ENCODE measurements at regions not wholly inside any gene's neighbourhood (a gene's known extent, or its start where the extent isn't known, plus 50 kb on each side); places are given as distances from the start of the nearest gene placed in this dataset.

- Histone ChIP-seq H3K79me1 (ENCODE audit: insufficient read depth, low read depth, low read length, poor library complexity, severe bottlenecking) (no peaks in the 10 kb centered on the region), H3K4me2 (ENCODE audit: insufficient read depth, insufficient read length, low read length) (no peak overlapping the region), H2AFZ (ENCODE audit: low read length) (no peak overlapping the region), H3K4ac (ENCODE audit: low read depth, low read length) (no peak overlapping the region), H3K14ac (ENCODE audit: insufficient read depth, low read length) (no peak overlapping the region), H3K4me1 (ENCODE audit: insufficient read depth, low read length) (no peaks in the 10 kb centered on the region), H4K91ac (ENCODE audit: insufficient read length, low read depth, low read length) (no peak overlapping the region), H3K27ac (ENCODE audit: insufficient read length, low read depth, low read length) (no peak overlapping the region), H3K23ac (ENCODE audit: insufficient read length, low read depth, low read length) (no peak overlapping the region), H2BK120ac (ENCODE audit: low read depth, low read length, poor library complexity, severe bottlenecking) (no peak overlapping the region), H3K79me2 (ENCODE audit: insufficient read depth, low read length) (no peaks in the 10 kb centered on the region), H2BK12ac (ENCODE audit: insufficient read length, low read depth, low read length) (no peak overlapping the region), H4K5ac (ENCODE audit: insufficient read length, low read depth, low read length) (no peak overlapping the region), H3K23me2 (ENCODE audit: insufficient read length, low read depth, low read length, poor library complexity, severe bottlenecking) (no peaks in the 10 kb centered on the region), H3T11ph (ENCODE audit: low read length) (no peak overlapping the region), H2AK5ac (ENCODE audit: insufficient read length, low read length) (no peak overlapping the region), H4K20me1 (ENCODE audit: control insufficient read depth, insufficient read depth, insufficient read length) (no peaks in the 10 kb centered on the region), H2BK20ac (ENCODE audit: low read depth, low read length, poor library complexity, severe bottlenecking) (no peak overlapping the region), H4K8ac (replicated peaks; ENCODE audit: insufficient read length, low read depth, low read length) (no peak overlapping the region), H3K18ac (ENCODE audit: insufficient read length, low read depth, low read length) (no peak overlapping the region), H2BK15ac (ENCODE audit: low read depth, low read length) (no peak overlapping the region), H2BK5ac (ENCODE audit: insufficient read length, low read length) (no peak overlapping the region), H3K9ac (ENCODE audit: extremely low read depth, insufficient read length, low read length) (no peak overlapping the region), H3K9me3 (ENCODE audit: control insufficient read depth, low read depth, low read length) (no peaks in the 10 kb centered on the region), H3K27me3 (ENCODE audit: insufficient read depth, low read length) (no peaks in the 10 kb centered on the region), H3K56ac (ENCODE audit: insufficient read length, low read depth, low read length) (no peak overlapping the region)
- H3K27me3 Mint-ChIP-seq (ENCODE audit: low read depth) = no peaks in the 10 kb centered on the region
- DNase-seq = no peak
- no peaks in the 10 kb centered on the region for H3K36me3 Mint-ChIP-seq (ENCODE audit: insufficient read depth in 1 of 3, low read depth in 3 of 3)
- H3K27ac Mint-ChIP-seq = no peak overlapping the region
- no peak overlapping the region for H3K4me3 Mint-ChIP-seq
- TF ChIP-seq CTCF (conservative IDR thresholded peaks at IDR 0.05) = no peak
- H3K9me3 Mint-ChIP-seq = no peaks in the 10 kb centered on the region
- peaks cover 0 to 11% of the 10 kb centered on the region in 2 experiments; a peak in 2 of 4 replicates for H3K4me1 Mint-ChIP-seq
- WGBS (ENCODE audit: extremely low coverage, insufficient read length, low lambda C conversion rate) = no CpG with 5 or more reads among the region's 16 CpGs
Observed at GRCh38 chr3:17939157-17939556, 196.7 kb upstream of the TBC1D5 start.
